ENCODE measurements at regions not wholly inside any gene's neighbourhood (a gene's known extent, or its start where the extent isn't known, plus 50 kb on each side); places are given as distances from the start of the nearest gene placed in this dataset.

DNA sequence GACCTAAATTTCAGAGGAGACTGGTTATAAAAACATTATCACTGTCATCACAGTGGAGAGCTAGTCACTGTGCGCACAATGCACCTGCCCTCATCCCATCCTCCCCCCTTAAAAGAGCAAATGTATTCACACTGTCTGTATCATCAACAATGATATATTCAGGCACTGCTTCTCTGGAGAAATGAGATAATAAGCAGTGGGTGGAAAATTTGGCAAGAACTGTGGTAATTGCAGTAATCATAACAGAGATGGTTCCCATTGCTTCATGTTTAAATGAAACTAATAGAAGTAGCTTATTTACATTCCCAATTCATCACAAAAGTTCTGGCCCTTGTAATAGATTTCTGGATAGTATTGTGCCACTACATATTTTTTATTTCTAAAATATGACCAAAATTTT is 867.4 kb upstream of the ADGRL2 start:
- TF ChIP-seq, protein P1, sequence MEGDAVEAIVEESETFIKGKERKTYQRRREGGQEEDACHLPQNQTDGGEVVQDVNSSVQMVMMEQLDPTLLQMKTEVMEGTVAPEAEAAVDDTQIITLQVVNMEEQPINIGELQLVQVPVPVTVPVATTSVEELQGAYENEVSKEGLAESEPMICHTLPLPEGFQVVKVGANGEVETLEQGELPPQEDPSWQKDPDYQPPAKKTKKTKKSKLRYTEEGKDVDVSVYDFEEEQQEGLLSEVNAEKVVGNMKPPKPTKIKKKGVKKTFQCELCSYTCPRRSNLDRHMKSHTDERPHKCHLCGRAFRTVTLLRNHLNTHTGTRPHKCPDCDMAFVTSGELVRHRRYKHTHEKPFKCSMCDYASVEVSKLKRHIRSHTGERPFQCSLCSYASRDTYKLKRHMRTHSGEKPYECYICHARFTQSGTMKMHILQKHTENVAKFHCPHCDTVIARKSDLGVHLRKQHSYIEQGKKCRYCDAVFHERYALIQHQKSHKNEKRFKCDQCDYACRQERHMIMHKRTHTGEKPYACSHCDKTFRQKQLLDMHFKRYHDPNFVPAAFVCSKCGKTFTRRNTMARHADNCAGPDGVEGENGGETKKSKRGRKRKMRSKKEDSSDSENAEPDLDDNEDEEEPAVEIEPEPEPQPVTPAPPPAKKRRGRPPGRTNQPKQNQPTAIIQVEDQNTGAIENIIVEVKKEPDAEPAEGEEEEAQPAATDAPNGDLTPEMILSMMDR (IDR thresholded peaks at IDR 0.05) = no peak
- TF ChIP-seq POLR2A (IDR thresholded peaks at IDR 0.05) = no peak
